ENCODE measurements at regions not wholly inside any gene's neighbourhood (a gene's known extent, or its start where the extent isn't known, plus 50 kb on each side); places are given as distances from the start of the nearest gene placed in this dataset.
A peak's percentile ranks its signal among the peaks of the same experiment; 100 is the strongest.

GRCh38 chr9:87421734-87422133 lies 75.9 kb upstream of the DAPK1 start:
- WGBS, 2 experiments (ENCODE audit: extremely low coverage in 1 of 2, insufficient coverage in 1 of 2, insufficient read length in 1 of 2, insufficient replicate concordance in 2 of 2, low coverage in 1 of 2, low lambda C conversion rate in 2 of 2, missing lambda C conversion rate in 1 of 2): 84% methylated on average over 3 of the region's 3 CpGs; no CpG with 5 or more reads in 1 of the 2 experiments
- Histone ChIP-seq H3K23ac (ENCODE audit: insufficient read length) (no peak overlapping the region), H4K5ac (ENCODE audit: insufficient read length, low read depth, low read length) (no peak overlapping the region), H3K79me1 (ENCODE audit: low read depth, low read length) (peaks cover 5% of the 10 kb centered on the region; the same call in 1 of the 2 replicates), H3K27me3 (replicated peaks in 1 of 4; ENCODE audit: control insufficient read depth in 3 of 4, extremely low read depth in 1 of 4, insufficient read depth in 3 of 4, low read length in 3 of 4) (no peaks in the 10 kb centered on the region; a peak in 1 of 7 replicates), H3K14ac (ENCODE audit: insufficient read length) (no peak overlapping the region), H3K4me1 (replicated peaks in 1 of 4; ENCODE audit: control insufficient read depth in 3 of 4, insufficient read depth in 4 of 4, low read length in 3 of 4) (peaks cover 0 to 3% (median 3%) of the 10 kb centered on the region in 4 experiments; a peak in 5 of 7 replicates), H2BK15ac (ENCODE audit: low read length) (0 out of 2 replicates have a peak overlapping the region, but pooled peaks have one; percentile 5), H3K56ac (replicated peaks; ENCODE audit: insufficient read length, low read depth, low read length) (no peak overlapping the region), H2BK12ac (ENCODE audit: low read depth, low read length) (peak overlapping the region; percentile 71; the same call in 1 of the 2 replicates), H3K27ac (ENCODE audit: low read depth, low read length) (no peak overlapping the region), H3K9ac (replicated peaks in 1 of 4; ENCODE audit: extremely low read depth in 1 of 4, low read depth in 3 of 4, low read length in 3 of 4) (no peak overlapping the region), H3K23me2 (ENCODE audit: low read depth, low read length) (no peaks in the 10 kb centered on the region; the same call in 1 of the 2 replicates), H3K4ac (replicated peaks; ENCODE audit: insufficient read length, low read depth, low read length) (no peak overlapping the region), H2BK5ac (ENCODE audit: low read depth, low read length) (peak overlapping the region; percentile 41; the same call in 1 of the 2 replicates), H3K18ac (ENCODE audit: extremely low read depth, low read length) (no peak overlapping the region), H2BK20ac (ENCODE audit: low read length) (no peak overlapping the region), H3K4me3 (ENCODE audit: extremely low read depth in 1 of 4, insufficient read depth in 2 of 4, low read depth in 3 of 4, low read length in 4 of 4) (no peak overlapping the region), H3K79me2 (ENCODE audit: control insufficient read depth in 1 of 2, insufficient read depth in 2 of 2, low read length in 2 of 2) (peaks cover 0 to 17% of the 10 kb centered on the region in 2 experiments; a peak in 2 of 4 replicates), H4K8ac (ENCODE audit: extremely low read depth, insufficient read depth, low read length) (no peak overlapping the region), H4K91ac (replicated peaks; ENCODE audit: insufficient read length, low read length) (no peak overlapping the region), H3K9me3 (ENCODE audit: insufficient read depth in 2 of 2, low read depth in 1 of 2, low read length in 1 of 2) (peaks cover 2 to 3% of the 10 kb centered on the region in 2 experiments; a peak in 2 of 4 replicates), H2AFZ (ENCODE audit: low read length) (no peak overlapping the region), H3K36me3 (ENCODE audit: control insufficient read depth in 2 of 4, insufficient read depth in 4 of 4, low read length in 3 of 4) (peaks cover 2 to 48% (median 28%) of the 10 kb centered on the region in 4 experiments; a peak in 6 of 8 replicates), H3K4me2 (ENCODE audit: insufficient read depth in 1 of 2, low read depth in 2 of 2, low read length in 2 of 2) (no peak overlapping the region), H2BK120ac (replicated peaks; ENCODE audit: low read depth, low read length) (no peak overlapping the region), H2AK5ac (ENCODE audit: low read depth, low read length) (no peak overlapping the region), H4K20me1 (replicated peaks in 1 of 2; ENCODE audit: control insufficient read depth in 1 of 2, insufficient read depth in 2 of 2, low read length in 2 of 2) (no peaks in the 10 kb centered on the region)
- CTCF ChIA-PET (ENCODE audit: partially characterized antibody): interaction anchor here (0.6 kb wide), 1 partner anchor 413 kb away, joined by 3 read pairs; no protein-coding TSS in a partner anchor
- peak; percentile 17; the same call in 1 of the 2 replicates for TF ChIP-seq GTF2F1 (IDR thresholded peaks at IDR 0.05; ENCODE audit: borderline replicate concordance, low read depth, low read length)
- TF ChIP-seq E2F6 (IDR thresholded peaks at IDR 0.05): peak; percentile 83
- no peak for TF ChIP-seq TBP (IDR thresholded peaks at IDR 0.05; ENCODE audit: low read depth, low read length)
- peak in 1 of 2 experiments; percentile 19; a peak in 1 of 3 replicates for TF ChIP-seq POLR2A (IDR thresholded peaks at IDR 0.05; ENCODE audit: control extremely low read depth in 1 of 2, low read depth in 2 of 2, low read length in 2 of 2)
- TF ChIP-seq MAX (IDR thresholded peaks at IDR 0.05): peak; percentile 71
- peak; percentile 92 for TF ChIP-seq POLR2AphosphoS5 (IDR thresholded peaks at IDR 0.05; ENCODE audit: low read depth, low read length)
- no peak for TF ChIP-seq SIX5 (IDR thresholded peaks at IDR 0.05; ENCODE audit: low read depth, low read length)
- POLR2A ChIA-PET (ENCODE audit: partially characterized antibody): interaction anchor here (1.0 to 6.0 kb wide), 9 partner anchors 7 to 84 kb away, joined by 3 to 34 read pairs (median 7); partner anchors contain the start of gene DAPK1
- DNase-seq (ENCODE audit: low read depth in 1 of 2, low spot score in 2 of 2) (no peak), FAIRE-seq (no peak)
